ENCODE measurements at regions not wholly inside any gene's neighbourhood (a gene's known extent, or its start where the extent isn't known, plus 50 kb on each side); places are given as distances from the start of the nearest gene placed in this dataset.

- DNase-seq (ENCODE audit: low read depth in 2 of 2), result peak; percentile 63 to 71
Measured at GRCh38 chr12:107320033-107320928, 226.9 kb upstream of the CRY1 start.

- peak; percentile 59 to 66 for DNase-seq (ENCODE audit: low read depth in 2 of 2)
Measured at GRCh38 chr12:107320929-107321631, 227.7 kb upstream of the CRY1 start.

- DNase-seq (ENCODE audit: low read depth in 2 of 2), result no peak
Measured at GRCh38 chr12:107322063-107322462, 228.7 kb upstream of the CRY1 start.

- no peak for DNase-seq (ENCODE audit: low read depth in 2 of 2)
Measured at GRCh38 chr12:107325075-107325608, 231.8 kb upstream of the CRY1 start.

GRCh38 chr12:107326237-107326636, 232.9 kb upstream of the CRY1 start:
- no peak for DNase-seq (ENCODE audit: low read depth in 2 of 2)

- DNase-seq (ENCODE audit: low read depth in 2 of 2), result no peak
Measured at GRCh38 chr12:107327651-107328182, 234.4 kb upstream of the CRY1 start.

- DNase-seq (ENCODE audit: low read depth in 2 of 2), result no peak
Measured at GRCh38 chr12:107328442-107329133, 235.2 kb upstream of the CRY1 start.

GRCh38 chr12:107329569-107330324, 236.4 kb upstream of the CRY1 start:
- no peak for DNase-seq (ENCODE audit: low read depth in 2 of 2)

- DNase-seq (ENCODE audit: low read depth in 2 of 2), result no peak
Measured at GRCh38 chr12:107330831-107331431, 237.6 kb upstream of the CRY1 start.

- DNase-seq (ENCODE audit: low read depth in 2 of 2), result no peak
Measured at GRCh38 chr12:107331471-107331870, 238.1 kb upstream of the CRY1 start.

GRCh38 chr12:107331912-107332311, 238.6 kb upstream of the CRY1 start:
- DNase-seq (ENCODE audit: low read depth in 2 of 2), result no peak

GRCh38 chr12:107332743-107333142, 239.4 kb upstream of the CRY1 start:
- no peak for DNase-seq (ENCODE audit: low read depth in 2 of 2)

- DNase-seq (ENCODE audit: low read depth in 2 of 2), result no peak
Measured at GRCh38 chr12:107335802-107336570, 242.6 kb upstream of the CRY1 start.

GRCh38 chr12:107336695-107337094, 243.3 kb upstream of the CRY1 start:
- DNase-seq (ENCODE audit: low read depth in 2 of 2), result no peak

- DNase-seq (ENCODE audit: low read depth in 2 of 2), result no peak
Measured at GRCh38 chr12:107337346-107338095, 244.2 kb upstream of the CRY1 start.

- DNase-seq (ENCODE audit: low read depth in 2 of 2), result no peak
Measured at GRCh38 chr12:107339487-107339886, 246.1 kb upstream of the CRY1 start.

- no peak for DNase-seq (ENCODE audit: low read depth in 2 of 2)
Measured at GRCh38 chr12:107339932-107340331, 246.6 kb upstream of the CRY1 start.

- no peak for DNase-seq (ENCODE audit: low read depth in 2 of 2)
Measured at GRCh38 chr12:107340898-107341297, 247.5 kb upstream of the CRY1 start.
